DMS 273 (cell line): ENCODE measurements at regions not wholly inside any gene's neighbourhood (a gene's known extent, or its start where the extent isn't known, plus 50 kb on each side); places are given as distances from the start of the nearest gene placed in this dataset.
"Not testable (repeated sequence)": the region's sequence is repeated elsewhere in the genome, so short reads cannot be mapped to it uniquely, and the experiment has no call there.

ENCODE experiments used
- DNase-seq: peaks from one replicate; lab custom pipeline; 2025; ENCODE audit not compliant: unreplicated experiment; lab: John Stamatoyannopoulos, UW

DNA sequence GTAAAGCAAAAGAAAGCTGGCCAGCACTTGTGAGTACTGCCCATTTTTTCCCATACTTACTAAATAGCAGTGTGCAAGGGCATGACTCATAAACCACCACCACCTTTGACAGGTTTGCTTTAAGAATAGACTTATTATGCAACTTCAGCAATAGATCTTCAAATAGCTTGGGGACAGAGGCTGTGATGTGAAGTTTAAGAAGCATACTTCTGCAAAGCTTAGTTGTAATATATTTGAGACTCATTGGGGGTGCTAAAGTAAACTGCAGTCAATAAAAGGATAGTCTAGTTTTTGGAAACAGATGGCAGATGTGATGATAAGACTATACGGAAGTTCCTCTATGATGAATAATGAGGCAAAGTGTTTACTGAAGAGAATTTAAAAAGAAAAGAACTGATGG lies 210.0 kb downstream of the PLA2G4A start:
- DNase-seq: peak; percentile 56

DNA sequence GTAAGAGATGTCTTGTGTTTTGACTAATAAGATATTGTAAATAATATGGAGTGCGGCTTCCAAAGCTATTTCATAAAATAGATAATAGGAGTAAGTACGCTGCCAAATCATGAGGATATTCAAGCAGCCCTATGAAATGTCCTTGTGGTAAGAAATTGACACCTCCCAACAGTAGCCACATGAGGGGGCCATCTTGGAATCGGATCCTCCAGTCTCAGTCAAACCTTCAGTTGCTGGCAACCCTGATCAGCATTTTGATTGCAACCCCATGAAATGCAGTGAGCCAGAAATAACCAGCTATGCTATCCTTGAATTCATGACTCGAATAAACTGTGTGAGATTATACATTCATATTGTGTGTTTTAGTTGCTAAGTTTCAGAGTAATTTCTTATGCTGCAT lies 212.4 kb downstream of the PLA2G4A start:
- no peak for DNase-seq

DNA sequence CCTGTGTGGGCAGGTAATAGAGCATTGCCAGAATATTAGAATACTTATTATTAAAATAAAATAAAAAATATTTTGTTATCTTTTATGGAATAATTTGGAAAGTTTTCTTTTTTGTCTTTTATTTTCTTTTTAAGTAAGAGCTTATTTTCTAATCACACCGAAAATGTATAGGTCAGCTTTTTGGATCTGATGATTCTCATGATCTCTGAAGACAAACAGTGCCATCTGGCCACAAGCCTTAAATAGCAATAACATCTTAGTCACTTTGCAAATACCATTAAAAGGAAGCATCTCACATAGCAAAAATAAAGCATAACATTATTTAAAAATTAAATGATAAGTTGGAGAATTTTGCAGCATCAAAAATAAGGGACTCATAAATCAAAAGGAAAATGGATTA lies 213.8 kb downstream of the PLA2G4A start:
- DNase-seq: peak; percentile 44

DNA sequence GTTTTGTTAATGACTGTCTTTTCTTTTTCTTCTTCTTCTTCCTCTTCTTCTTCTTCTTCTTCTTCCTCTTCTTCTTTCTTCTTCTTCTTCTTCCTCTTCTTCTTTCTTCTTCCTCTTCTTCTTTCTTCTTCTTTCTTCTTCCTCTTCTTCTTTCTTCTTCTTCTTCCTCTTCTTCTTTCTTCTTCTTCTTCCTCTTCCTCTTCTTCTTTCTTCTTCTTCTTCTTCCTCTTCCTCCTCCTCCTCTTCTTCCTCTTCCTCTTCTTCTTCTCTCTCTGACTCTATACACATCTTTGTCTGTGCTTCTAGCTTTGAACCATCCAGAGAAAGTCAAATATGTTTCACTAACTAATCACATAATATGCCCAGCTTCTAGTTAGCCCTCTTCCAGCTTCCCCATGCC lies 214.7 kb downstream of the PLA2G4A start:
- not testable (repeated sequence) for DNase-seq

DNA sequence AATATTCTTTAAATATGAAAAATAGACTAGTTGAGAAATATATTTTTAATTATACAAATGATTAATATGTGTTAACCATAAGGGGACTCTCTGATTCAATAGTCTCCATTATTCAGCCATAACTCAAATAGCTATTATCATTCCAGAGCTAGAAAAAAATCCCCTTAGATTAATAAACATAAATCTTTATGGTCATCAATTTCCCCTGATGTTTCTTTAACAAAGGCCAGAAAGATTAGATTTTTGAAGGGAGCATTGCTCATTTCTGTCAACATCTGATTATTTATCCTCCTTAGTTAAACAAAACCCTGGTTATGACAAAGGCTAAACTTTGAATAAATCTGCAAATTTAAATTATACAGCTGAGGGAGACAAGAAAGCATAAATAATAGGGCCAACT lies 215.7 kb downstream of the PLA2G4A start:
- DNase-seq: no peak

DNA sequence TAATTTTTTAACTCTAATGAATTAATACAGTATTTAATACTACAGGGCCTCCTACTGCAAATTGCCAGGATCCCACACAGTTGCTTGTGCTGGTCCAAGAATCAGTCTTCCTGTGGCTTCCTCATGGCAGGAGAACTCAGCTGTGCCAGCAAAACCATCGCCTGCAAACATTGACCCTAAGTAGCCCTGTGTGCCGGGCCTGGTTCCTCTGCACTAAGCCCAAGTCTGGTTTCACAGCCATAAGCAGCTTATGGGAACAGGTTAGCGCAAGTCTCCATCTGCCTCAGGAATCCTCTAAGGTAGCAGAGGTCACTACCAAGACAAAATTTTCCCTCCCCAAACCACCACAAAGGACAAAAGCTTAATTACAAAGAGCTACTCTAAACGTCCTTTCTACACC lies 216.6 kb downstream of the PLA2G4A start:
- no peak for DNase-seq

DNA sequence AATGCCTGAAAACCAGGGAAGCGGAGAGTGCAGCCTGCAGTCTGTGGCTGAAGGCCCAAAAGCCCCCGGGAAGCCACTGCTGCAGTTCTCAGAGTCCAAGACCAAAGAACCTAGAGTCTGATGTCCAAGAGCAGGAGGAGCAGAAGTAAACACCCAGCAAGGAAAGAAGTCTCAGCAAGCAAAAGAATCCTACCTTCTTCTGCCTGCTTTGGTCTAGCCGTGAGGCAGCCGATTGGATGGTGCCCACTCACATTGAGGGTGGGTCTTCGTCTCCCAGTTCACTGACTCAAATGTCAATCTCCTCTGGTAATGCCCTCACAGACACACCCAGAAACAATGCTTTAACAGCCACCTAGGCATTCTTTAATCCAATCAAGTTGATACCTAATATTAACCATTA lies 217.5 kb downstream of the PLA2G4A start:
- no peak for DNase-seq

DNA sequence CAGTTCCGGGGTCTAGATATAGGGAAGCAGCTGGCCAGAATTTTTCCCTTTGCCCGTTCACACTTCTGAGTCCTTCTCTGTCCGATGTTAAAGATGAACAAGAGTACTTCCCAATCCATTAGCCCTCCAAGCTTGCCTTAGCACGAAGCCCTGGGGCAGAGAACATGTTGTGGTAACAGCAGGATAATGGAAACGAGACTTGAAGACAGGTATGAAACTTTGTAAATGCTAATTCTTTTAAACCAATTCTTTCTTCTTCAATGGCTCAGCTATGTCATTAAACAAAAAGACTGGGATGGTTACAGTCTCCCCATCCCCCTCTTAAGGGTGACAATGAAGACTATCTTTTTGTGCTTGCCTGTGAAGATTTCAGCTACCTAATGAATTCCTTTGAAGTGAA lies 218.5 kb downstream of the PLA2G4A start:
- DNase-seq: no peak

DNA sequence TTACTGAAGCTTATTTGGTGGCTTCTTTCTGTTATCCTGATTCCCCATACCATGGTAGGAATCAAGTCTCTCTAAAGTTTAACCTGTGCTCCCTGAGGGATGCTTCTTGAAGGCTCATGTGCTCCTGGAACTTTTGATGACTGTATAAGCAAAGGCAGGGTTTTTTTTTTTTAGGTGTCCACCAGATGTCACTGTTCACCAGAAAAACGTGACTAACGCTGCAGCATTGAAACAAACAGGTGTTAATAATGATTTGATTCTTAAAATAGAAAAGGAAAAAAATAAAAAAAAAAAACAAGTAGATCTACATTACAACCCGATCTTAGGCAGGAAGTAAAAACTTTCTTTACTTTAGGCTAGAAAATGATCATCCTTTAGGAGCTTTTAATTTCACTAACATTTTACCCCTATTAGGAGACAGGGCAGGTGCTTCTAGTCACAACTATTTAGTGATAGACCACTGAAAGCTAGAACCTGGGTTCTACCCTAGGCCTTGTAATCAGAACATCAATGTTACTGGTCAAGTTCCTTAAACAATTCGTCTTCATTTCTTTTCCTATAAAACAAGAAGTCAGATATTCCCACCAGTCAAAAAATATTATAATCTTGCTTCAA lies 223.0 kb downstream of the PLA2G4A start:
- peak; percentile 74 for DNase-seq

DNA sequence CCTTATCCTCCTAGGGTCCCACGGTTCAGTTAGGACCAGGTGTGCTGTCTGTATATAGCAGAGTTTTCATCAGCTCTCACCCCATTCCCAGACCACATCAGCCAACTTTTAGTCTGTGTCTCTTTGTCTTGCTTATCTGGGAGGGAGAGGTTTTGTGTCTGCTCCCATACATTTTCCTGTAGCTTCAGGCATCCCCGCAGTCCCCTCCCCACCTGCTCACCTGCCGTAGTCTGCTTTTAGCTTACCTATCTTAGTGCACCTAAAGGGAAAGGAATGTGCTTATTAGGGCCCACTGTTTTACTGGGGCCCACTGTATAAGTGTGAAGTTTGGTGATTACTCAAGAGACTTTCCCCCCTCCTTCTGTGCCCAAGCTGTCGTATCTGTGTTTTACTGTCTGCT lies 225.1 kb downstream of the PLA2G4A start:
- DNase-seq: no peak

DNA sequence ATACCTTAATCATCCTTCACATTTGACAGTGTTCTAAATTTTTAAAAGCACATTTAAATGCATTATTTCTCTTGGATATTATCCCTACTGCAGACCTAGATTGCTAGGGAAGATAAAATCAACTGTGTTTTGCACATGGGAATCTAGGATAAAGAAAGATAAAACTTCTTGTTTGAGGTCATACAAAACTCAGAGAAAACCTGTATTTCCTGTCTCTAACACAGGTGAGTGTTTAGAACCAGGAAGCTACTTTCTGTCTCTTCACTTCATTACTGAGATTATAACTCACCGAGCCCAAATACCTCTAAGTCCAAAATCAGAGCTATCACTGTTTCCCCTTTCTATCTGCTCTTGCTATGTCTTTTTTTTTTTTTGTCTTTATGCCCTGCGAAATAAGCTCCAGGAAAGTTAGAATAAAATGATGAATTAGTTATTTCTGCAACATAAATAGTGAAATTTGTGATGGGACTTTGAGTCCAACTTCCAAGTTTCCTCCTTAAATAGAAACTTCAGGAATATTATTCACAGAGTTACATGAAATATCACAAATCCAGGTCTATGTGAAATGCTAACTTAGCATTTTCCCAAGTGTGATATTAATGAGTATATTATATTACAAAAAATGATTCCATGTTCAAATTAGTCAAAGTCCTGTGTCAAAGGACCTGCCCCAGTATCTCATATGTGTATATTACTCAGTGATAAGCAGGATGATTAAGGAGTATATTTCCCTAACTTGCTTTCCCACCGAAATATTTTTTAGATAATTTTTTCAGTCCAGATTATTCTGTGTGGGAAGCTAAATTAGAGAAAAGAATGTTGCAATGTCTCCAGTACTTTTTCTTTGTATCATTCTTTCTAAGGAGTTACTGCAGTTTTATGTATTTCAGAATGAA lies 226.4 kb downstream of the PLA2G4A start:
- no peak for DNase-seq

DNA sequence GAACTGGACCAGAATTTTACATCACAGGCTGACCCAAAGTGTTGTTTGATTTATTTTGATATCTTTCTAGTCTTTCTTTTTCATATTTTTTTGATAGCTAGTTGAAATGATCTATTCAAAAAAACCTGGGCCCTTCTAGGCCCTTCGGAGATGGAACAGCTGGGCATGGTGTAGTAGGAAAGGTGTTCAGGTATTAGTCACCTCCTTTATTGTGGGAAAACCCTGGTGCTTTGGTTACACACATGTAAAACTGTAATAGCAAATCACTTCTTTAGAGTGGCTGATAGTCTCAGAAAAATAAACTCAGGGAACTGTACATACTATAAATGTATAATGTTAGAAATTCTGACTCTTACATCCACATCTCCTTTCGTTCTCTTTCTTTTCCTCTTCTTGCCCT lies 234.5 kb downstream of the PLA2G4A start:
- DNase-seq: no peak

DNA sequence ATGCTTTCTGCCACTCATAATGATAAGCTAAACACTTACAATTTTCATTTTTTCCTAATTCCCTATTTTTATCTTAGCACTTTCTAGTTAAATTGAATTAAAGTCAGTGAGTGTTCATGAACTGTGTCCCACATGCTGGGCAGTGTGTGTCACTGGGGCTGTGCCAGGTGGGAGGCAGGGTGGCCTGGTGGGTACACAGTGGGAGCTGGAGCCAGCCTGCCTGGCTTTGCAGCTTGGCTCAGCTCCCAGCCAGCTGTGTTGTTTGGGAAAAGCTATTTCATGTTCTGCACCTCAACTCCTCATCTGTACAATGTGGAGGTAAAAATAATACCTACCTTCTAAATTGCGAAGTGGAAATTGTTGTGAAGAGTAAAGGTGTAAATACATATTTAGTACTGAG lies 238.4 kb downstream of the PLA2G4A start:
- DNase-seq: peak; percentile 93

DNA sequence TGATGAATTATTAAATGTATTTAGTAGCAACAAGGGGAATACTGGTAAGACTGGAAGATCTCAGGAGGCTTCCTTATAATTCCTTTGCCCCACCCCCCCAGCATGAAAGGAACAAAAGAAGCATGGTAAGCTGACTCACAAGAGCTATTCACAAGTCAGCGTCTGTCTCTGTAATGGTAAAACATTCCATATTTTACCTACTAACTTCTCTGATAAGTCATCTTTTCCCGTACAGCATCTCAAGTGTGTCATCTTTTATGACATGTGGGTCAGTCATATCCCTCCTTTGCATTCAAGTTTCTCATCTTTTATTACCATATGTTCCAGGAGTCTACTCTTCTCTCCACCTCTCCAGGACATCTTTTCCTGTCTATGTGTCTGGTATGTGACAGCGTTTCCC lies 241.3 kb downstream of the PLA2G4A start:
- DNase-seq: peak; percentile 42

DNA sequence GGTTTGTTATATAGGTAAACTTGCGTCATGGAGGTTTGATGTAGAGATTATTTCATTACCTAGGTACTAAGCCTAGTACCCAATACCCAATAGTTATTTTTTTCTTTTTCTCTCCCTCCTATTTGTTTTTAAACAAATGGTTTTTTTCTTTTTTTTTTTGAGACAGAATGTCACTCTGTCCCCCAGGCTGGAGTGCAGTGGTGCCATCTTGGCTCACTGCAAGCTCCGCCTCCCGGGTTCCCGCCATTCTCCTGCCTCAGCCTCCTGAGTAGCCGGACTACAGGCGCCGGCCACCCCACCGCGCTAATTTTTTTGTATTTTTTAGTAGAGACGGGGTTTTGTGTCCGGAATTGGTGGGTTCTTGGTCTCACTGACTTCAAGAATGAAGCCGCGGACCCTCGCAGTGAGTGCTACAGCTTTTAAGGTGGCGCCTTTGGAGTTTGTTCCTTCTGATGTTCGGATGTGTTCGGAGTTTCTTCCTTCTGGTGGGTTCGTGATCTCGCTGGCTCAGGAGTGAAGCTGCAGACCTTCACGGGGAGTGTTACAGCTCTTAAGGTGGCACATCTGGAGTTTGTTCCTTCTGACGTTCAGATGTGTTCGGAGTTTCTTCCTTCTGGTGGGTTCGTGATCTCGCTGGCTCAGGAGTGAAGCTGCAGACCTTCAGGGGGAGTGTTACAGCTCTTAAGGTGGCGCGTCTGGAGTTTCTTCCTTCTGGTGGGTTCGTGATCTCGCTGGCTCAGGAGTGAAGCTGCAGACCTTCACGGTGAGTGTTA lies 243.7 kb downstream of the PLA2G4A start:
- DNase-seq: not testable (repeated sequence)

DNA sequence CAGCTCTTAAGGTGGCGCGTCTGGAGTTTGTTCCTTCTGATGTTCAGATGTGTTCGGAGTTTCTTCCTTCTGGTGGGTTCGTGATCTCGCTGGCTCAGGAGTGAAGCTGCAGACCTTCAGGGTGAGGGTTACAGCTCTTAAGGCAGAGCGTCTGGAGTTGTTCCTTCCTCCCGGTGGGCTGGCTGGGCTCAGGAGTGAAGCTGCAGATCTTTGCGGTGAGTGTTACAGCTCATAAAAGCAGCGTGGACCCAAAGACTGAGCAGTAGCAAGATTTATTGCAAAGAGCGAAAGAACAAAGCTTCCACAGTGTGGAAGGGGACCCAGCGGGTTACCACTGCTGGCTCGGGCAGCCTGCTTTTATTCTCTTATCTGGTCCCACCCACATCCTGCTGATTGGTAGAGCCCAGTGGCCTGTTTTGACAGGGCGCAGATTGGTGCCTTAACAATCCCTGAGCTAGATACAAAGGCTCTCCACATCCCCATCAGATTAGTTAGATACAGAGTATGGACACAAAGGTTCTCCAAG lies 244.3 kb downstream of the PLA2G4A start:
- DNase-seq: not testable (repeated sequence)

DNA sequence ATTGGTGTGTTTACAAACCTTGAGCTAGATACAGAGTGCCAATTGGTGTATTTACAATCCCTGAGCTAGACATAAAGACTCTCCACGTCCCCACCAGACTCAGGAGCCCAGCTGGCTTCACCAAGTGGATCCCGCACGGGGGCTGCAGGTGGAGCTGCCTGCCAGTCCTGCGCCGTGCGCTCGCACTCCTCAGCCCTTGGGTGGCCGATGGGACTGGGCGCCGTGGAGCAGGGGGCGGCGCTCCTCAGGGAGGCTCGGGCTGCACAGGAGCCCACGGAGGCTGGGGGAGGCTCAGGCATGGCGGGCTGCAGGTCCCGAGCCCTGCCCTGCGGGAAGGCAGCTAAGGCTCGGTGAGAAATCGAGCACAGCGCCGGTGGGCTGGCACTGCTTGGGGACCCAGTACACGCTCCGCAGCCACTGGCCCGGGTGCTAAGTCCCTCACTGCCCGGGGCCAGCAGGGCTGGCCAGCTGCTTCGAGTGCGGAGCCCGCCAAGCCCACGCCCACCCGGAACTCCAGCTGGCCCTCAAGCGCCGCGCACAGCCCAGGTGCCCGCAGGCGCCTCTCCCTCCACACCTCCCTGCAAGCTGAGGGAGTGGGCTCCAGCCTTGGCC lies 245.0 kb downstream of the PLA2G4A start:
- DNase-seq: not testable (repeated sequence)

DNA sequence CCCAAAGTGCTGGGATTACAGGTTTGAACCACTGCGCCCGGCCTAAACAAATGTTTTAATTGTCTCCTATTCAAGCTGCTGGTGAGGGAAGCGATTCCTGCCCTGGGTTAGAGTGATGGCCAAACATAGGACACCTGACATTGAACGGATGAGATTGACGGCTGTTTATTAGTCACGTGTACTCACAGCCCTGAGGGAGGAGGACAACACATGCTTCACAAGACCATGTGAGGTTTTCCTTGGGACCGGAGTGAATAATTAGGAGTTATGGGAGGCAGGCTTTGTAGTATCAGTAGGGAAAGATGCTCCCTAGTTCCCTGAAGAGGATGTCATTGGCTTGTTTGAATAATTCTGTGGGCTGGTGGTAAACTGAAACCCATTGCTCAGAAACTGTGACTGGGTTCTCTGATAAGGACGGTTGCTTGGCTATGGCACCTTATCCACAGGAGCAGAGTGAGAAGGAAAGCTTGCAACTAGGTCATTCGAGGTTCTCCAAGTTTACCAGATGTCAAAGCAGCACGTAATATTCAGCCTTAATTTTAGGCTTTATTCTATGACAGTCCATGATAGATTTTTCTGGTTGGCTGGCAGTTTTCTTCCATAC lies 245.8 kb downstream of the PLA2G4A start:
- no peak for DNase-seq

DNA sequence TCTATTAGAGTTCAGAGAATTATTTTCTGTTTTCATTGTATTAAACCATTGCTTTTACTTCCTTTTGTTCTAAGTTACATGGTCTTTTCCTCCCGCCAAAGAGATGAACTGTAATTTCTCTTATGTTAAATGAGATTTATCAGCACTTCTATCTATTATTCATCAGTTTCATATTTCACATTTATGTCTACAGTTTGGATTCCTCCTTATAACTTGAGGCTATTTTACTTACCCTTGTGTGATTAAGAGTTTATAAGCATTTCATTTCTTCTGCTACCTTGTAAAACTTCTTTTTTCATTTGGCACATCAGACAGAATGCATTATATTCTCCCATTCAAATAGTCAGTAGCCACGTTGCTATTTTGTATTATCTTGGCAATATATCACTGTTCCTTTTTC lies 248.2 kb downstream of the PLA2G4A start:
- no peak for DNase-seq

DNA sequence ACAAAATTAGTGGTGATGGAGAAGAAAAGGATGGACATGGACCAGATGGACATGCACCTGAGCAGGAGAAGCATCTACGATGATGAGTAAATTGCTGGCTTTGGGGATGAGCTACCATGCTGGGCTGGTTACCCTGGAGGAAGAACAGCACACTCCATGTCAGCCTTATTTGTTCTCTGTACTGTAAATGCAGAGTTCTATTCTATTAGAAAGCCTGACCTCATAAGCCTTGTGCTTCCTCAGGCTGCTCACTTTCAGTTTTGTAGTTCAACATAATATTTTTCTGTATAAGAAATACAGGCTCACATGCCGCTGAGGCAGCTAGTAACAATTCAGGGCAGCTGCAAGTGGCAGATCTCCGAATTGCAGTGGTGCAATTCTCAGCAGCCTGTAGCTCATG lies 249.6 kb downstream of the PLA2G4A start:
- DNase-seq: peak; percentile 62

DNA sequence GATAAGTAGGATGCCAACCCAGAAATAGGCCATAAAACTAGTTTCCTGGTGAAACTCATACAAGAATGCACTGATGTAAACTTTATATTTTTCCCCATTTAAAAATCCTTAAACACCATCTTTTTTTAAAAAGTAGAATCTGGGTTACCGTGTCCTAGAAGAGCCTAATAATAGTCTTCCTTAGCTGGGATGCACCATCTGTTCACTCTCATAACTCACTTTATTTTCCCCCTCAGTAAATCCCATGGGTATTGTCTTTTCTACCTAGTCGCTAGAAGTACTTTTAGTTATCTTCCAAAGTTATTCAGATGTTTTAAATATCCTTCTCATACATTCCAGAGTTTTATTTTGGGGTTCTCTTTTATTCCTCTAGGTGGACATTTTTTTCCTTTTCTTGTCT lies 250.2 kb downstream of the PLA2G4A start:
- peak; percentile 82 for DNase-seq
